ENCODE measurements at regions not wholly inside any gene's neighbourhood (a gene's known extent, or its start where the extent isn't known, plus 50 kb on each side); places are given as distances from the start of the nearest gene placed in this dataset.

- no peak overlapping the region for H3K4me3 ChIP-seq (replicated peaks in 1 of 4; ENCODE audit: control extremely low read depth in 1 of 4, insufficient read depth in 1 of 4, low read depth in 3 of 4, low read length in 4 of 4)
These were observed 263.9 kb downstream of the COX7C start for GRCh38 chr5:86881493-86882090.

GRCh38 chr5:86884608-86885007, 266.9 kb downstream of the COX7C start:
- TF ChIP-seq EZH2 (IDR thresholded peaks at IDR 0.05; ENCODE audit: low read length, missing control alignments) (no peak), CTCF (conservative IDR thresholded peaks at IDR 0.05 in 1 of 2, IDR thresholded peaks at IDR 0.05 in 1 of 2; ENCODE audit: low read depth in 1 of 2, low read length in 2 of 2) (no peak)
- Histone ChIP-seq H3K27ac (ENCODE audit: insufficient read depth, low read length) (no peak overlapping the region), H4K20me1 (ENCODE audit: control insufficient read depth, extremely low read depth, insufficient read depth, low read length) (no peaks in the 10 kb centered on the region), H3K4me2 (ENCODE audit: extremely low read depth, insufficient read depth, low read length) (no peak overlapping the region), H3K9me3 (ENCODE audit: control insufficient read depth, insufficient read depth, low read depth, low read length) (no peaks in the 10 kb centered on the region), H3K4me3 (replicated peaks in 1 of 4; ENCODE audit: control extremely low read depth in 1 of 4, insufficient read depth in 1 of 4, low read depth in 3 of 4, low read length in 4 of 4) (no peak overlapping the region), H3K9ac (ENCODE audit: insufficient read depth, low read length) (no peak overlapping the region), H3K27me3 (ENCODE audit: control insufficient read depth, insufficient read depth, low read length) (no peaks in the 10 kb centered on the region), H2AFZ (ENCODE audit: low read length) (no peak overlapping the region), H3K79me2 (ENCODE audit: control insufficient read depth, insufficient read depth, low read length) (no peaks in the 10 kb centered on the region), H3K4me1 (ENCODE audit: control insufficient read depth, extremely low read depth, insufficient read depth, low read length) (no peaks in the 10 kb centered on the region), H3K36me3 (ENCODE audit: control insufficient read depth, insufficient read depth, low read length) (no peaks in the 10 kb centered on the region)
- DNase-seq (ENCODE audit: low read depth in 2 of 2) = no peak

More at GRCh38 chr5:86881493-86882090, 263.9 kb downstream of the COX7C start:
- H4K20me1 ChIP-seq (ENCODE audit: control insufficient read depth, extremely low read depth, insufficient read depth, low read length) = no peaks in the 10 kb centered on the region
- H3K27ac ChIP-seq (ENCODE audit: insufficient read depth, low read length) = no peak overlapping the region
- H2AFZ ChIP-seq (ENCODE audit: low read length) = no peak overlapping the region
- no peak overlapping the region for H3K4me2 ChIP-seq (ENCODE audit: extremely low read depth, insufficient read depth, low read length)
- no peak overlapping the region for H3K9ac ChIP-seq (ENCODE audit: insufficient read depth, low read length)
- no peaks in the 10 kb centered on the region for H3K4me1 ChIP-seq (ENCODE audit: control insufficient read depth, extremely low read depth, insufficient read depth, low read length)
- H3K36me3 ChIP-seq (ENCODE audit: control insufficient read depth, insufficient read depth, low read length) = no peaks in the 10 kb centered on the region
- H3K27me3 ChIP-seq (ENCODE audit: control insufficient read depth, insufficient read depth, low read length) = no peaks in the 10 kb centered on the region
- no peaks in the 10 kb centered on the region for H3K9me3 ChIP-seq (ENCODE audit: control insufficient read depth, insufficient read depth, low read depth, low read length)
- TF ChIP-seq EZH2 (IDR thresholded peaks at IDR 0.05; ENCODE audit: low read length, missing control alignments) (no peak), CTCF (conservative IDR thresholded peaks at IDR 0.05 in 1 of 2, IDR thresholded peaks at IDR 0.05 in 1 of 2; ENCODE audit: low read depth in 1 of 2, low read length in 2 of 2) (no peak)
- no peak for DNase-seq (ENCODE audit: low read depth in 2 of 2)
- no peaks in the 10 kb centered on the region for H3K79me2 ChIP-seq (ENCODE audit: control insufficient read depth, insufficient read depth, low read length)

GRCh38 chr5:86885011-86885410, 267.3 kb downstream of the COX7C start:
- H3K4me2 ChIP-seq (ENCODE audit: extremely low read depth, insufficient read depth, low read length) = no peak overlapping the region
- H3K9me3 ChIP-seq (ENCODE audit: control insufficient read depth, insufficient read depth, low read depth, low read length) = no peaks in the 10 kb centered on the region
- no peak overlapping the region for H3K9ac ChIP-seq (ENCODE audit: insufficient read depth, low read length)
- no peak overlapping the region for H2AFZ ChIP-seq (ENCODE audit: low read length)
- H3K4me1 ChIP-seq (ENCODE audit: control insufficient read depth, extremely low read depth, insufficient read depth, low read length) = no peaks in the 10 kb centered on the region
- H3K36me3 ChIP-seq (ENCODE audit: control insufficient read depth, insufficient read depth, low read length) = no peaks in the 10 kb centered on the region
- H4K20me1 ChIP-seq (ENCODE audit: control insufficient read depth, extremely low read depth, insufficient read depth, low read length) = no peaks in the 10 kb centered on the region
- no peak for DNase-seq (ENCODE audit: low read depth in 2 of 2)
- no peaks in the 10 kb centered on the region for H3K79me2 ChIP-seq (ENCODE audit: control insufficient read depth, insufficient read depth, low read length)
- no peak overlapping the region for H3K4me3 ChIP-seq (replicated peaks in 1 of 4; ENCODE audit: control extremely low read depth in 1 of 4, insufficient read depth in 1 of 4, low read depth in 3 of 4, low read length in 4 of 4)
- H3K27ac ChIP-seq (ENCODE audit: insufficient read depth, low read length) = no peak overlapping the region
- no peaks in the 10 kb centered on the region for H3K27me3 ChIP-seq (ENCODE audit: control insufficient read depth, insufficient read depth, low read length)
- TF ChIP-seq EZH2 (IDR thresholded peaks at IDR 0.05; ENCODE audit: low read length, missing control alignments) (no peak), CTCF (conservative IDR thresholded peaks at IDR 0.05 in 1 of 2, IDR thresholded peaks at IDR 0.05 in 1 of 2; ENCODE audit: low read depth in 1 of 2, low read length in 2 of 2) (no peak)
